HepG2 (cell line): ENCODE measurements at regions not wholly inside any gene's neighbourhood (a gene's known extent, or its start where the extent isn't known, plus 50 kb on each side); places are given as distances from the start of the nearest gene placed in this dataset.

Experiments used
- AKAP8 ChIP-seq: sonication (generic); formaldehyde crosslinking; IDR thresholded peaks from 2 replicates; pipeline ENCODE4 v1.5.1; 2020; ENCODE audit warnings: mild to moderate bottlenecking, missing genetic modification reagents
- ARNT2 ChIP-seq: sonication (generic); formaldehyde crosslinking; IDR thresholded peaks from 2 replicates; pipeline ENCODE4 v1.8.0; 2022; ENCODE audit warnings: mild to moderate bottlenecking, low read depth, missing genetic modification reagents, moderate library complexity
- BORCS8-MEF2B ChIP-seq: sonication (generic); formaldehyde crosslinking; IDR thresholded peaks from 2 replicates; pipeline ENCODE4 v1.8.0; 2022; ENCODE audit warnings: mild to moderate bottlenecking, missing genetic modification reagents
- CEBPB ChIP-seq: IDR thresholded peaks from 2 replicates; pipeline ENCODE4 v1.6.1; 2011; ENCODE audit warnings: low read depth, low read length, improper control_type of control experiment, borderline replicate concordance
- FOSL2 ChIP-seq: sonication (generic); formaldehyde crosslinking; IDR thresholded peaks from 2 replicates; pipeline ENCODE4 v1.4.0; 2020; ENCODE audit warnings: missing genetic modification reagents
- HIC2 ChIP-seq: sonication (generic); formaldehyde crosslinking; IDR thresholded peaks from 2 replicates; pipeline ENCODE4 v1.9.0; 2022; ENCODE audit warnings: low read depth, missing genetic modification reagents
- HIVEP1 ChIP-seq: sonication (generic); formaldehyde crosslinking; IDR thresholded peaks from 2 replicates; pipeline ENCODE4 v1.4.0; 2020; ENCODE audit warnings: mild to moderate bottlenecking, missing genetic modification reagents
- HNRNPUL1 ChIP-seq: fragments of 200-400 bp; formaldehyde crosslinking; IDR thresholded peaks from 2 replicates; pipeline ENCODE4 v1.6.1; 2017; ENCODE audit warnings: low read depth, mild to moderate bottlenecking, low read length, moderate library complexity
- HOXA3 ChIP-seq: sonication (generic); formaldehyde crosslinking; IDR thresholded peaks from 2 replicates; pipeline ENCODE4 v1.5.0; 2020; ENCODE audit warnings: missing genetic modification reagents
- IRF2 ChIP-seq: IDR thresholded peaks from 2 replicates; pipeline ENCODE4 v1.6.1; 2018; ENCODE audit warnings: missing genetic modification reagents, missing compliant biosample characterization
- RBM39 ChIP-seq: fragments of 200-400 bp; formaldehyde crosslinking; IDR thresholded peaks from one replicate; pipeline ENCODE4 v1.6.1; 2018; ENCODE audit warnings: antibody characterized with exemption, mild to moderate bottlenecking, low read depth, low read length; ENCODE audit not compliant: poor library complexity, severe bottlenecking
- RFX1 ChIP-seq: fragments of 450-650 bp; IDR thresholded peaks from 2 replicates; pipeline ENCODE4 v1.6.1; 2017
- THRA ChIP-seq: sonication (generic); formaldehyde crosslinking; IDR thresholded peaks from 2 replicates; pipeline ENCODE4 v1.4.0; 2020; ENCODE audit warnings: missing genetic modification reagents, borderline replicate concordance
- UBTF ChIP-seq: sonication (generic); formaldehyde crosslinking; IDR thresholded peaks from 2 replicates; pipeline ENCODE4 v1.4.0; 2020; ENCODE audit warnings: mild to moderate bottlenecking, missing genetic modification reagents
- ZNF138 ChIP-seq: sonication (generic); formaldehyde crosslinking; IDR thresholded peaks from 2 replicates; pipeline ENCODE4 v1.5.0; 2020; ENCODE audit warnings: mild to moderate bottlenecking, low read depth, missing genetic modification reagents
- ZNF331 ChIP-seq: sonication (generic); formaldehyde crosslinking; IDR thresholded peaks from 2 replicates; pipeline ENCODE4 v1.4.0; 2020; ENCODE audit warnings: missing genetic modification reagents
- ZNF333 ChIP-seq: sonication (generic); formaldehyde crosslinking; IDR thresholded peaks from 2 replicates; pipeline ENCODE4 v1.4.0; 2020; ENCODE audit warnings: mild to moderate bottlenecking, missing genetic modification reagents, borderline replicate concordance
- ZNF430 ChIP-seq: sonication (generic); formaldehyde crosslinking; IDR thresholded peaks from 2 replicates; pipeline ENCODE4 v1.9.0; 2021; ENCODE audit warnings: mild to moderate bottlenecking, missing genetic modification reagents
- ZNF567 ChIP-seq: sonication (generic); formaldehyde crosslinking; IDR thresholded peaks from 2 replicates; pipeline ENCODE4 v1.8.1; 2023; ENCODE audit warnings: mild to moderate bottlenecking, missing genetic modification reagents, borderline replicate concordance
- ZNF777 ChIP-seq: sonication (generic); formaldehyde crosslinking; IDR thresholded peaks from 2 replicates; pipeline ENCODE4 v1.4.0; 2020; ENCODE audit warnings: missing genetic modification reagents
- ZNF891 ChIP-seq: sonication (generic); formaldehyde crosslinking; IDR thresholded peaks from 2 replicates; pipeline ENCODE4 v1.5.0; 2020; ENCODE audit warnings: mild to moderate bottlenecking, missing genetic modification reagents
- ZSCAN21 ChIP-seq: sonication (generic); formaldehyde crosslinking; IDR thresholded peaks from 2 replicates; pipeline ENCODE4 v1.8.0; 2022; ENCODE audit warnings: mild to moderate bottlenecking, missing genetic modification reagents, moderate library complexity, borderline replicate concordance

- TF ChIP-seq HIC2 (no peak; the same call in 1 of the 2 replicates), BORCS8-MEF2B (CRISPR knock-in tag) (peak; percentile 87), ZNF567 (CRISPR knock-in tag) (peak; percentile 48; the same call in 1 of the 2 replicates), HOXA3 (CRISPR knock-in tag) (peak; percentile 84), AKAP8 (no peak), HIVEP1 (0 out of 2 replicates have a peak, but pooled peaks have one; percentile 32), ZNF777 (CRISPR knock-in tag) (0 out of 2 replicates have a peak, but pooled peaks have one; percentile 39), ZNF333 (CRISPR knock-in tag) (0 out of 2 replicates have a peak, but pooled peaks have one; percentile 43), HNRNPUL1 (no peak), ZNF430 (CRISPR knock-in tag) (peak; percentile 88), ARNT2 (CRISPR knock-in tag) (peak; percentile 93), CEBPB (no peak), RFX1 (no peak), IRF2 (peak; percentile 84), ZNF138 (CRISPR knock-in tag) (peak; percentile 82; the same call in 1 of the 2 replicates), FOSL2 (peak; percentile 68), THRA (CRISPR knock-in tag) (peak; percentile 69), RBM39 (peak; percentile 73), ZNF891 (peak; percentile 94), UBTF (peak; percentile 92), ZNF331 (CRISPR knock-in tag) (peak; percentile 85), ZSCAN21 (CRISPR knock-in tag) (0 out of 2 replicates have a peak, but pooled peaks have one; percentile 7)
- TF ChIP-seq, all 625 proteins: peak for 269
Observed at GRCh38 chr6:112879920-112880413, 532.8 kb downstream of the RFPL4B start (continued).
